Muscle of back (tissue), 3 donors: ENCODE measurements at regions not wholly inside any gene's neighbourhood (a gene's known extent, or its start where the extent isn't known, plus 50 kb on each side); places are given as distances from the start of the nearest gene placed in this dataset.
"Not testable (repeated sequence)": the region's sequence is repeated elsewhere in the genome, so short reads cannot be mapped to it uniquely, and the experiment has no call there.

Source experiments
- DNase-seq, 3 donors: peaks; one replicate each; pipeline versions ENCODE4 v3.0.0 to v3.0.0-alpha.2; 2013

- DNase-seq, result peak; percentile 28 to 77 (median 44)
These were observed 110.9 kb upstream of the ENPEP start for GRCh38 chr4:110364911-110365520.

- peak; percentile 20 to 64 (median 52) for DNase-seq
These were observed 114.0 kb upstream of the ENPEP start for GRCh38 chr4:110361921-110362320.

- no peak for DNase-seq
These were observed 116.9 kb upstream of the ENPEP start for GRCh38 chr4:110359076-110359475.

GRCh38 chr4:110357521-110357920 lies 118.4 kb upstream of the ENPEP start:
- DNase-seq, result no peak

- DNase-seq, result no peak
These were observed 121.5 kb upstream of the ENPEP start for GRCh38 chr4:110354460-110354859.

- DNase-seq, result no peak
These were observed 123.1 kb upstream of the ENPEP start for GRCh38 chr4:110352670-110353442.

- DNase-seq, result no peak
These were observed 127.1 kb upstream of the ENPEP start for GRCh38 chr4:110348711-110349383.

- DNase-seq, result no peak
These were observed 128.2 kb upstream of the ENPEP start for GRCh38 chr4:110347805-110348204.

- DNase-seq, result peak in 2 of 3 donors; percentile 27 to 57
These were observed 131.8 kb upstream of the ENPEP start for GRCh38 chr4:110344165-110344564.

GRCh38 chr4:110343534-110343933 lies 132.4 kb upstream of the ENPEP start:
- DNase-seq, result no peak

- DNase-seq, result not testable (repeated sequence)
These were observed 134.8 kb upstream of the ENPEP start for GRCh38 chr4:110341118-110341517.

GRCh38 chr4:110335399-110335798 lies 137.0 kb upstream of the ELOVL6 start:
- DNase-seq, result no peak

GRCh38 chr4:110332483-110332882 lies 134.1 kb upstream of the ELOVL6 start:
- DNase-seq, result no peak

GRCh38 chr4:110326426-110326825 lies 128.0 kb upstream of the ELOVL6 start:
- not testable (repeated sequence) for DNase-seq

- DNase-seq, result no peak
These were observed 112.4 kb upstream of the ELOVL6 start for GRCh38 chr4:110310795-110311194.

GRCh38 chr4:110309675-110310074 lies 111.3 kb upstream of the ELOVL6 start:
- DNase-seq, result peak; percentile 57 to 74 (median 66)

- DNase-seq, result peak; percentile 8 to 42 (median 29)
These were observed 107.9 kb upstream of the ELOVL6 start for GRCh38 chr4:110306303-110306702.

GRCh38 chr4:110305455-110305854 lies 107.0 kb upstream of the ELOVL6 start:
- no peak for DNase-seq

- no peak for DNase-seq
These were observed 98.5 kb upstream of the ELOVL6 start for GRCh38 chr4:110296892-110297291.

GRCh38 chr4:110294165-110294564 lies 95.8 kb upstream of the ELOVL6 start:
- no peak for DNase-seq

GRCh38 chr4:110292994-110293744 lies 94.8 kb upstream of the ELOVL6 start:
- no peak for DNase-seq

GRCh38 chr4:110290511-110290910 lies 92.1 kb upstream of the ELOVL6 start:
- DNase-seq, result no peak
